ENCODE measurements at regions not wholly inside any gene's neighbourhood (a gene's known extent, or its start where the extent isn't known, plus 50 kb on each side); places are given as distances from the start of the nearest gene placed in this dataset.

DNA sequence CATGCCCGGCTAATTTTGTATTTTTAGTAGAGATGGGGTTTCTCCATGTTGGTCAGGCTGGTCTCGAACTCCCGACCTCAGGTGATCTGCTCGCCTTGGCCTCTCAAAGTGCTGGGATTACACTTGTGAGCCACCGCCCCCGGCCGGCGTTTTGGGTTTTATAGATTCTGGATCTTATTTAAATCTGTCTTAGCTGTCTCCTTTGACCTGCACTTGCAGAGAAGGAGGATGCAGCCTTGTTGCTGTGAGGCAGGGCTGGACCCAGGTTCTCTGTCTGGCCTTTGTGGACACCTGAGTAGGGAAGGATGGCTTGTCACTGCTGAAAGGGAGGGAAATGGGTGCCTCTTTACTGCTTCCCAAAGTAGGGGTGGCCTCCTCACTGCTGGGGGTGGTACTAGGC, 83.0 kb upstream of the HS6ST1 start:
- DNase-seq (ENCODE audit: low read depth), result no peak

DNA sequence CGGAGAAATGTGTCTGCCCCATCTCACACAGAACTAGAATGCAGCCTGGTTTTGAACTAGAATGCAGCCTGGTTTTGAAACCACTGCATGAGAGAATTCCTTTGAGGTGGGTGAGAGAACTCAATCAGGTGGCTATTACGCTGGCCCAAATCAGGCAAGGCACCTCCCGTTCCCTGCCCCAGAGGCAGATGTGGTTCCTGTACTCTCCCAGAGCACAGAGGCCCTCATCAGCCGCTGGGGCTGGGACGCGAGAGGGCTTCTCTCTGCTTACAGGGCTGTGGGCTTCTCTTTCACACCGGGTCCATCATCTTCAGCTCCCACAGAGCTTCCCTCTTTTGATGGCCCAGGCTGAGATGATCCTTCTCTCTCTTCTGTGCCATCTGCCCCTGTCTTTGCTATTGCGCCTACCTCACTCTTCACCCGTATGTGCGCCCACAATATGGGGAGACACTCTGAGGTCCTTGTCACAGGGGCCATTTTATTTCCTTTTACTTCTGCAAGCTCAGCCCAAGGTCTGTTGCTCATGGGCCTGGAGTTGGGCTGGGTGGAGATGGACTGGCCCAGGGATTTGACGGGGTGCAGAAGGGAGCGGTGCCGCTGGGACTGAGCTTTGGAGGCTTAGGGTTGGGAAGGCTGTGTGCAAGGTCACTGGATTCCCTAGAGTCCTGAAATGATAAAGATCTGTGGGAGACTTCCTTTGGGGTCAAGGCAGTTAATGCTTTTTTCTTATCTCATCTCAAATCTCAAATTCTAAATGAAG, 84.4 kb upstream of the HS6ST1 start:
- DNase-seq (ENCODE audit: low read depth), result no peak

DNA sequence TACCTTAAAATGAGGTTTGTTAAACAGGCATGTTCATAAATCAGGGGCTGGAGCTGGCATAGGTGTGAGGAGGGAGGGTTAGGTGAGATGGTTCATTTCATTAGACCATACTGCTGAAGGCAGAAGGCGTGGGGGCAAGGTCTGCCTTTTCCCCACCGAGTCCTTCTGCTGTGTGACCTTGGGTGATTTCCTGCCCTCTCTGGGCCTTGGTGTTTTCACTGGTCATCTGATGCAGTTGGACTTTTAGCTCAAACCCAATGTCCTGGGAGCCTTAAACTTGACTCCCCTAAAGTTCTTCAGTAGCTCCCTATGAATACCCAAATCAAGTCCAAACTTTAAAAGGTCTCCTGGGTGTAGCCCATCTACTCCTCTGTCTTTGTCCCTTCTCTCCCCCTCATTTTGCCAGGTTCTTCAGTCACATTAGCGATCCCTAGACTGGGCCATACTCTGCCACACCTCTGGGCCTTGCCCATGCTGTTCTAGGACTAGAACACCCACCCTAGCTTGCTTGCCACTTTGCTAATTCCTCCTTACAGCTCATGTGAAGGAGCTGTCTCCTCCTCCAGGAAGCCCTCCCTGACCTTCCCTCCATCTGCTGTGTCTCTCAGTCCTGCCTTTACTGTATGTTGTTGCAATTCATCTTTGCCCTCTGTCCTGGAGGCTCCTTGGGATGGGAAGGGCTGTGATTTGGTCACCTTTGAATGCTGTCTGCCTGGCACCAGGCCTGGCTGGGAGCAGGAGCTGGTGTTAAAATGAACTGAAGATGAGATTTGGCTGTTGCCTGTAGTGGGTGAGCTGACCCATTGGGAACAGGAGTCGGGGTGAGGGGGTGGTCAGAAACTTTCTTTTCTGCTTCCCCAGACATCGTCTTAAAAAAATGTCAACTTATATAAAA, 85.4 kb upstream of the HS6ST1 start:
- DNase-seq (ENCODE audit: low read depth), result no peak

DNA sequence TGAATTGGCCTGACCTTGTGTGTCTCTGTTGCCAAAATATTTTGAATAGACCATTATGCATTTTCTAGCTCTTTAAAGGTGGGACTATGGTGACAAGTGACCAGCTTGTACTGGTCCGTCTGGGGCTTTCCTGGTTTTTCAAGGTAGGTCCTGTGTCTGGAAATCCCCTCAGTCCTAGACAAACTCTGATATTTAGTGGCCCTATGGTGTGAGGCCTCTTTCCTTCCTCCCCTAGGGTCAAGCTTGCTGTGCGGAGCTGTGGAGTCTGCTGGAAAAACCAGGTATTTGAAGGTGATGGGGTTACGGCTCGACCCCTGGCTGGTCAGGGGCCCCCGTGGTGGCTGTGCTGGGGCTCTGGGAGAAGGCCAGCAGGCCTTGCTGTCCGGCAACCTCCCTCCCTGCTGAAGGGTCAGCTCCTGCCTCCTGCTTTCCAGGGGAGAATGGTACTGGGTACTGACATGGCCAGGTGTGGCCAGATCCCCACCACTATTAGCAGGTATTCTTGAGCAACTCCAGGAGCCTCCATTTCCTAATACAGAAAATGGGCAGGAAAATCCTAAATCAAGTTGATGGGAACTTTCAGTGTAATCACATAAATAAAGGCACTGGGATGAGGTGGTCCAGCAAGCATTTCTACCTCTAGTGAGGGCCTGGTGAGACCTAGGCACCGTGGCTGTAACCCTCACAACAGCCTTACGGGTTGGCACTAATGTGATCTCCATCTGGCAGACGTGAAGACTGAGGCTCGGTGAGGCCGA, 86.2 kb upstream of the HS6ST1 start:
- no peak for DNase-seq (ENCODE audit: low read depth)

DNA sequence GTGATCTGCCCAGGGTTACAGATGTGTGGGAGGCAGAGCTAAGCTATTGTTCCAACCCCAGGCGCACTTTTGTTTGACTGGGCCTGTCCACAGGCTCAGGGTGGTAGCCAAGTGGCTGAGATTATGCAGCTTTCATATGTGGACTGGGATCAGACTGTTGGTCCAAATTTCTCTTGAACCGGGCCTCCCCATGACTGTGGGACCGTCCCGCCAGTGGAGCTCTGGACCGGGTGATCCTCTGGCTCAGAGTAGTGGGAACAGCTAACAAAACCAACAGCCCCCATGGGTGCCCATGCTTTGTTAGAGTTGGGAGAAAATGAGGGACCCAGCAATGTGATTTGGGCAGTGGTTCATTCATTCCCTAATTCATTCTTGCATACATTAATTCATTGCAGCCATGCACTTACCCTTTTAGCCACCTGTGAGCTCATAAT, 86.8 kb upstream of the HS6ST1 start:
- DNase-seq (ENCODE audit: low read depth), result no peak

DNA sequence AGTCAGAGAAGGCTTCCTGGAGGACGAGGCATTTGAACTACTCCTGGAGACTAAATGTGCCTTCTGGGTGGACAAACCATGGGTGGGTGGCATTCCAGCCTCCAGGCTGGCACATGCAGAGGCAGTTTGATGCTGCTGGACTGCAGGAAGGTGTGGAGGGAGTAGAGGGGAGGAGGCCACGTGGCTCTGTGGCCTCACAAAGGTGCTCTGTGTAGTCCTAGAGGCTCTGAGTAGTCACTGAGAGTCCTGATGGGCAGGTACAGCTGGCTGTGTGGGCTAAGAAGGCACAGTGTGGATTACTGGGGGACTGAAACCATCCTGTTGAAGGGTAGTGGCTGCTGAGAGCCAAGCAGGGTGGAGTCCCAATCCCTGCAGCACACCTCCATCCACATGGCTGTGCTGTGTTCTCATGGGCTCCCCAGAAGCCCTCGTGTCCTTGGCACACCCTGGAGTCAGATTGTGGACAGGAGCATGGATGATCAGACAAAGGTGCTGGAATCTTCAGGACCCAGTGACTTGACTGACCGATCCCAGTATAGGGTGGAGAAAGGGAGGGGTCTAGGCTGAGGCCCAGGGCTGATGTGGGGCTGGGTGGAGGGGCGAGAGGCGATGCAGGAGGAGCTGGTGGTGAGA, 87.4 kb upstream of the HS6ST1 start:
- DNase-seq (ENCODE audit: low read depth), result no peak

DNA sequence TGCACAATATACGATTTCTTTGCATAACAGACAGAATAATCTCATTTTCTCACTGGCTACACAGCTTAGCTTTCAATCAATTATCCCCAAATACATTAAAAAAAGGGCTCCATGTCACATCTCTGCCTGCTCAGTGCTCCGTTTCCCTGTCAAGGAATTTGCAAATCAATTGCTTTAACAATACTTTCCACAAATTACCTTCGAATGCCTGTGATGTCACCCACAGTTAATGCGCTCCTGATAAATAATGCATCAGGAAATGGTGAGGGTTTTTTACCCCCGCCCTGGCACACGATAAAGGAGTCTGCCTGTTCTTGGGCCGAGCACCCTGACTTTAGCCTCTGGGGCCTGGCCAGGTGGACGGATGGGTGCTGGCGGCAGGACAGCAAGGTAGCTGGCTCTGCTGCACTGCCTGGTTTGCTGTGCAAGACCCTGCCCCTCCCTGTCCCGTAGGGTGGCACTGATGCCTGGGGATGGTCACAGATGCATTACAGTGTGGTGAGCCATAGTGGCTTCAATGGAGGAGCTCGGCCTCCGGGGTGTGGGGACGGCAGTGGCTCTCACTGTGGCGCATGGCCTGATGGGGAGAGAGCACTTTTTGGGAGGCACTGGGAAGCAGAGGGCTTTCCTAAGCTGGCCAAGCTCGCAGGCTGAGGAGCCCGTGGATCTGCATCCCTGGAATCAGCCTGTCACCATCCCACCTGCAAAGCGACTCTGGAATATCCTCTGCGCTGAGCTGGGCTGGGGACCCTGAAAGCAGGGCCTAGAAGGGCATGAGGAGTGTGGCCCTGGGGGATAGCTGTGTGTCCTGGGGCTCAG, 88.3 kb upstream of the HS6ST1 start:
- DNase-seq (ENCODE audit: low read depth), result no peak

DNA sequence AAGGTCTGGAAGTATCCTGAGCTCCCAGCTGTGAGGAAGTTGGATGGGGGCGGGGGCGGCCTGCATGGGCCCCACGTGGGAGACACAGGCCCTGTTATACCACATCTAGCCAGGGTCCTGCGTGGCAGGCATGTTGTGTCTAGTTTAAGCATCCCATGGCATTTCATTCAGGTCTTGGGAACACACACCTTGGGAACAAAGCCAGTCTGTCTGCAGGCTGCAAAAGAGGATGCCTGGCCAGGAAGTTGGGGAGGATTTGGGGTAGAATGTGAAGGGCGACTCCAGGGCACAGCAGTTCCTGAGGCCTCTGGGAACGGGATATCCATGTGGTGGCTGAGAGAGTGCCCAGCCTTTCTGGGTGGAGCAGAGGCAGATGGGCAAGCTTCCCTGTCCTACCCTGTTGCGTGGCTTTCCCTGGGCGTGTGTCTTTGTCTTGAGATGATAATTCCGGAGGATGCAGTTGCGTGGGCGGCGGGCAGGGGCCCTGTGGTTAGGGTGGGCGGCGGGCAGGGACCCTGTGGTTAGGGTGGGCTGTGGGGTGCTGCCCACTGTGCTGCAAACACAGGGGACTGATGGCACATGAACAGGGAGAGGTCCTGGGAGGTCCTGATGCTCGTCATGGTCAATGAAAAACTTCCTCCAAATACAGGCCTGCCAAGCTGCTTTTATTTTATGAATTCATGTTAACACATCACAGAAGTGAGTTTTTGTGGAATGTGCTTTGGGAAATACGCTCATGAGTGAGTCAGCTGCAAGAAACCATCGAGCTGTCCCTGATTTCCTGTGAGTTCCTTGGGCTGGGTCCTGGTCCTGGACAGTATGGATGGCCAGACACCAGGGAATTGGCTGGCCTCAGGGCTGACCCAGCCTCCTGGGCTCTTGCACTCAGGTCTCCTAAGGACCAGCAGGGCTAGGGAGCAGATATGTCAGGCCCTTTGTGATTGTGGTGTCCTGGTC, 90.0 kb upstream of the HS6ST1 start:
- no peak for DNase-seq (ENCODE audit: low read depth)

DNA sequence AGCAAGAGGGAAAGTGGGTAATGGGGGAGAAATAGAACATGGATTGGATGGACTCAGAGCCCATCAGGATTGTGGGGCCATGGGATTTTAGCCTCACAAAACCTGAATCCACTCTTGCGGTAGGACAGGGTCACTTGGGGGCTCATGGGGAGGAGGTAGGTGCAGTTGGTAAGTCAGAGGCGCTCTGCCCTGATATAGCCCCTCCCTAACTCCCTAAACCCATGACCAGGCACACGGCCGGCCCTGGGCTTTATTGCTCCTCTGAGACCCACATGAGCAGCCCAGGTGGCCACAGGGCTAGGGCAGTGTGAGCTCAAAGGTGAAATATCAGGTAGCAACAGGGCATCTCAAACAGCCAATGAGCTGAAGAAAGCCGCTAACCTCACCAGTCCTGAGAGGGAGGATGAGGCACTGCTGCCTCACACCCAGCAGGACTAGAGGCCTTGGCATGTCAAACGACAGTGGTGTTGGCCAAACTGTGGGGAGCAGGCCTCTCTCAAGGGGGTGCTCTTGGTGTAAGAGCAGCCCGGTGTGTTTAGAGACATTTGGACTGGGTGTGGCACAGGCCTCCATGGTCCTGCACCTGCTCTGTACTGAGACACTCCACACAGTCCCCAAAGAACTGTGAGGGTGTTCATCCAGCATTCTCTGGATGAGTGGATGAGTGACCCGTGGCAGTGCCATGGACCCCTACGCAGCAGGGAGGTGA, 90.8 kb upstream of the HS6ST1 start:
- DNase-seq (ENCODE audit: low read depth), result no peak

DNA sequence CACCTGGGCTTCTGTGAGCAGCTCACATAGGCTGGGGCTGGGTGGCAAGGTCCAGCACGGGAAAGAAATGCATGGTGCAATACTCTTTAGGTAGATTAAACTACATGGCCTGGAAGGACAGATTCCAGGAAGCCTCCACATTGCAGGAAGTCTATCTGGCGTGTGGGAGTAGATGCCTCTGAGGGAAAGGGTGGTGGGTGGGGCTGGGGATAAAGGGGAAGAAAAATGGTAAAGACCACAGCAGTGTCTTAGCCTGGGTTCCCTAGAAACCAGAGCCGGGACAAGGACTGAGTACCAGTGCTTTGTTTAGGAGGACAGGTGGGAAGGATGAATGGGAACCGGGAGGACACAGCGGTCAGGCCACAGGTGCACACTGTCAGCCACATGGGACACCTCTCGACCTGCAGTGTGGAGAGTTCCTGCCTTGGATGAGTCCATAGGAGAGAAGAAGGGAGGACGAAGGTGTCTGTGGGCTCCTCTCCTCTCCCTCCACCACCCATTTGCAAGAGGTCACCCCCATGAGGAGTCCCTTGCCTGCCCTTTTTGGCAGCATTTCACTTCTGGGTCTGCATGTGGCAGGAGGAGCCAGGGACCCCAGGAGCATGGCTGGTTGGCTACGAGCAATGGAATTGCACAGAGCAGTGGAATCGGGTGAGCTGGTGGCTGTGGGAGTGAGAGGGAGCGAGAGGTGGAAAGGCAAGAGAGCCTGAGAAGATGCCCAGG, 91.5 kb upstream of the HS6ST1 start:
- no peak for DNase-seq (ENCODE audit: low read depth)

DNA sequence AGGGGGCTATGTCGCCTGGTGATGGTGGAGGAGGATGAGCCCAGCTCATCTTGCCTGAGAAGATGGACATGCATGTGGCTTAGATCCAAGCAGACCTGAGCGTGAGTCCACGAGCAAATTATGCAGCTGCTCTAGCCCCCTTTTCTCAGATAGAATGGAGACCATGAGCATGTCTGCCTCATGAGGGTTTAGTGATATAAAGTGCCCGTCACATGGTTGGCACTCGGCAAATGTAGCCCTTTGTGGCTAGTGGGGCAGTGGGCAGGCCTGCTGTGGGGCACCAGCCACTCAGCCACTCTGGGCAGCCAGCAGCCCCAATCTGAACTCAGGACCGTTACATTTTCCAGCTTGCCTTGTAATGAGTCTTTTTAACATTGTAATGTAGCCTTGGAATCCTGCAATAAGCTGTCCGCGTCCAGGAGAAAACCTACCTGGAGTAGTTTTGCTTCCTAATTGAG, 92.1 kb upstream of the HS6ST1 start:
- no peak for DNase-seq (ENCODE audit: low read depth)

DNA sequence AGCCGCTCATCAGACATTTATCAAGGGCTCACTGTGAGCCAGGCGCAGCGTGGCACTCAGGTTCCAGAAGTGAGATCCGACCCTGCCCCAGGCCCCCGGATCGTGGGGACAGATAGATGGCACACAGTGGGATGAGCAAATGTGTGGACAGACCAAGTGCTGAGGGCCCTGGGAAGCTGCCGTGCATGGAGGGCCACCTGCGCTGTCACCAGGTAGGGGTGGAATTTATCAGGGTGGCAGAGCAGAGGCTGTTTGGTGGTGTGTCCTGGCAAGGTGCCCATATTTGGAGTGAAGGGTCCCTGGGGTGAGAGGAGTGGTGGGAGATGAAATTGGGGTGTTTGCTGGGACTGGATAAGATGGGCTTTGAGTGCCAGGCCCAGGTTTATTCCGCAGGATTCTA, 92.8 kb upstream of the HS6ST1 start:
- DNase-seq (ENCODE audit: low read depth), result no peak

DNA sequence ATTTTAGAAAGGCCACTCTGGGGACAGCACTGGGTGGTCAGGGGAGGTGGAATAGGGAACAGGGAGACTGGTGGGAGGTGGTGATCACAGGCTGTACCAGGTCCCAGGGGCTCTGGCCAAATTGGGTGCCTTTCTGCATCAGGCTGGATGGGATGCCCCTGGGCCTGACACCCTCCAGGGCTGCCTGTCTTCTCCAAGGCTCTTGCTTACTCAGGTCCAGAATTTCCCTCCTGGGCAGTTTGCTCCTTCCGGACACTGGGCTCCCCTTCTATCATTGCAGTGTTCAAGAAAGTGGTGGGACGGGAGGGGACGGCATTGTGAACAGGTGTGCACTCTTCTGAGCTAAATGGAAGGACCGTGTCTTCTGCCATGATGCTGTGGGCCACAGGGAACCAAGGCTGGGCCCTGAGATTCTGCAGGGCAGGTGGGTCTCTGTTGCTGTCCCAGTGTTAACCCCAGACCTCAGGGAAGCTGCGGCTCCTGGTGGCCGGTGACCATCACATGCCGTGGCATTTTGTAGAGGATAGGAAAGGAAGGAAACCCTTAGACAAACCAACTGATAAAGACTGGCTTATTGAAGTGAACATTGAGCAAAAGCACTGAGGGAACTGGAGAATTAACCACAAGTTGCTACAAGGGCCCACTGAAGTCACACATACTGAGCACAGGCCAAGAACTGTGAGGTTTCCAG, 93.7 kb upstream of the HS6ST1 start:
- no peak for DNase-seq (ENCODE audit: low read depth)

DNA sequence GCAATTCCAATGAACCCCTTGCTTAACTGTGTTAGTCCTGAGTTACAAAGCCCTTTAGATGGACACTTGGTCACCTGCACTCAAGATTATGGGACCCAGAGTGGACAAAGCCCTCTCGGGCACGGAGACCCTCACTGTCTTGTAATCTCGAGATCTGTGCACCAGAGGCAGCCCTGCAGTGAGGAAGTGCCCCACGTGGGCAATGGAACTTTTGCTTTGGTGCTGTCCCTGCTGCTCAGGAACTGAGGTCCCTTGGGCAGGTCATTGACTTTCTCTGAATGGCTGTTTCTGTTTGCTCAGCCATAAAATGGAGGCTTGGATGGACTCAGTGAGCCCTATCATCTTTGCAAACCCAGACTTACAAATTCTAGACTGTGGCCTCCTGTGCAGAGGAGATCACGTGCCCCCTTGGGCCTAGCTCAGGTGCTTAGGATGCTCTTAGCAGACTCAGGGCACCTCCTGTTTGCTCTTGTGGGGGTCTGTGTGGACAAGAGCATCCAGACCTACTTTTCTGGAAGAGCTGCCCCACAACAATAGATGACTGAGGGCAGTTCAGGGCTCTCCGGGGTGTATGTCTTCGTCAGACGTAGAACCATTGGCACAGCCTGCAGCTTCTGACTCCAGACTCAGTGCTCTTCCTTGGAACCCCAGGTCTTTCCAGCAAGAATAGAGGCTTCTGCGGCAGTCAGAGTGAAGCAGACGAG, 94.5 kb upstream of the HS6ST1 start:
- no peak for DNase-seq (ENCODE audit: low read depth)

DNA sequence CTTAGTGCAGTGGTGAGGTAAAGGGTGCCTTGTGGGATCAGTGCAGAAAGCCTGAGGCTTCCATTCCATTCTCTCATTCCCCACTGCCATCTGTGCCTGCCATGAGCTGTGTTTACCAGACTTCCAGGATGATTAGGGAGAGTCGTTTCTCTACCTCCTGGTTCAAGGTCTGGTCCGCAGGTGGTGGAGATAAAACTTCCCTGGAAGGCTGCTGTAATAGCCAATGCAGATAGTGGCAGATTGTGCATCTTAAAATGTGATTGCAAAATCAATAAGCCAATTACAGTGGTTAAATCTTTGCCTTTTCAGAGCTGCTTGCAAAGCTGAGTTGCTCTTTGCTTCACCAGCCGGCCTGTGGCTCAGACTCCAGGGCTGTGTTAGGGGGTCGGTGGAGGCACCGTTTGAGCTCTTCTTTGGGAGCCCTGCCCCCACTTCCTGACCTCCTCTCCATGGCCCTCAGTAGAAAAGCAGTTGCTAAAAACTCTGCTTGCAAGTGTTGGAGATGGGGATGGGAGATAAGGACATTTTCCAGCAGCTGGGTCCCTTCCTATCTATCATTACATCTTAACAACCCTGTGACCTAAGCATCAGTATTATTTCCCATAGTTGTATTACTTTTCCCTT, 95.2 kb upstream of the HS6ST1 start:
- DNase-seq (ENCODE audit: low read depth), result no peak

DNA sequence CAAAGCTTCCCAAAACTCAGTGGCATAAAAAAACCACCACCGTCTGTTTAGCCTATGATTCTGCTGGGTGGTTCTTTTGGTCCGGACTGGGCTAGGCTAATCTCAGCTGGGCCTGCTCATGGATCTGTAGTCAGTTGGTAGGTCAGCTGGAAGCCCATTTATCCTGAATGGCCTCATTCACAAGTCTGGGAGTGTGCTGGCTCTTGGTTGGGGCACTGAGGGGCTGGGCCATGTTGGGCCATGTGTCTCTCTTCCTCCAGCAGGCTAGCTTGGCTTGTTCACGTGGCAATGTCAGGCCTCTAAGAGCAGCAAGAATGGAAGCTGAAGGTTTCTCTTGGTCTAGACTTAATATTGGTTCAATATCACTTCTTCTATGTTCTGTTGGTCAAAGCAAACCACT, 95.7 kb upstream of the HS6ST1 start:
- DNase-seq (ENCODE audit: low read depth), result no peak
